Activated CD8-positive, alpha-beta memory T cell treated with anti-CD3 and anti-CD28 coated beads, Interleukin-2, amount 10 ng/mL, durations not matched to agents 7 days and 5 days (primary cell): ENCODE measurements at regions not wholly inside any gene's neighbourhood (a gene's known extent, or its start where the extent isn't known, plus 50 kb on each side); places are given as distances from the start of the nearest gene placed in this dataset.

Experiments
- ATAC-seq: fragments of 150-1000 bp; cut with Tn5 transposase; one replicate; pipeline ENCODE4 v1.10.0; 2021; ENCODE audit warnings: moderate library complexity
- CTCF ChIA-PET: fragments of 350-600 bp; sonication (Branson Sonifier 250); formaldehyde crosslinking; loops from one replicate; lab custom pipeline; 2021; ENCODE audit warnings: antibody characterized with exemption; lab: Charles Lee
- DNase-seq: peaks from one replicate; pipeline ENCODE4 v3.0.0-alpha.2; 2020
- H3K27ac Mint-ChIP-seq: one replicate; pipeline ENCODE4 v1.8.0; 2021; ENCODE audit warnings: mild to moderate bottlenecking, mixed read lengths
- H3K27me3 Mint-ChIP-seq: one replicate; pipeline ENCODE4 v1.8.0; 2021; ENCODE audit warnings: mixed read lengths
- H3K36me3 Mint-ChIP-seq: one replicate; pipeline ENCODE4 v1.8.0; 2021; ENCODE audit warnings: mild to moderate bottlenecking, mixed read lengths
- H3K4me1 Mint-ChIP-seq: one replicate; pipeline ENCODE4 v1.8.0; 2021; ENCODE audit warnings: mixed read lengths
- H3K4me3 Mint-ChIP-seq: one replicate; pipeline ENCODE4 v1.8.0; 2021; ENCODE audit warnings: mild to moderate bottlenecking, moderate library complexity, mixed read lengths
- H3K9me3 Mint-ChIP-seq: one replicate; pipeline ENCODE4 v1.8.0; 2022; ENCODE audit warnings: low read depth, mixed read lengths

GRCh38 chr6:168826726-168827585 lies 386.0 kb downstream of the SMOC2 start:
- Mint-ChIP-seq H3K27ac (no peak overlapping the region), H3K9me3 (peaks cover 2% of the 10 kb centered on the region), H3K4me3 (no peak overlapping the region), H3K27me3 (no peaks in the 10 kb centered on the region), H3K36me3 (no peaks in the 10 kb centered on the region), H3K4me1 (no peaks in the 10 kb centered on the region)
- DNase-seq (no peak), ATAC-seq (no peak)
- CTCF ChIA-PET: no interaction called here

DNA sequence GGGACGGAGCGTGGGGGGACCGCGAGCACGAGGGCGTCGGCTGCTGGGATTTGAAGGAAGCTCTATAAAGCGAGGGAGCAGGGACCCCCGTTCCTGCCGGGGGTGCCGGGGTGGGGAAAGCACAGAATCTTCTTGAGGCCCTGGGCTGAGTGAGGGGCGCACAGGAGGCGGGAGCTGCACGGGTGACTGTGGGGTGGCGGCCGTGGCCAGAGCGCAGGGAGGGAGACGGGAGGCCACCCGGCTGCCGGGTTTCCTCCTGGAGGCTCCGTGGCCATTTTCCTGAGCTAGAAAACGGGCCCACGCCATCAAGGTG lies 385.1 kb downstream of the SMOC2 start:
- ATAC-seq (no peak), DNase-seq (no peak)
- H3K4me3 Mint-ChIP-seq: no peak overlapping the region
- H3K36me3 Mint-ChIP-seq: no peaks in the 10 kb centered on the region
- no peaks in the 10 kb centered on the region for H3K4me1 Mint-ChIP-seq
- peaks cover 2% of the 10 kb centered on the region for H3K9me3 Mint-ChIP-seq
- CTCF ChIA-PET: no interaction called here
- H3K27ac Mint-ChIP-seq: no peak overlapping the region
- no peaks in the 10 kb centered on the region for H3K27me3 Mint-ChIP-seq

DNA sequence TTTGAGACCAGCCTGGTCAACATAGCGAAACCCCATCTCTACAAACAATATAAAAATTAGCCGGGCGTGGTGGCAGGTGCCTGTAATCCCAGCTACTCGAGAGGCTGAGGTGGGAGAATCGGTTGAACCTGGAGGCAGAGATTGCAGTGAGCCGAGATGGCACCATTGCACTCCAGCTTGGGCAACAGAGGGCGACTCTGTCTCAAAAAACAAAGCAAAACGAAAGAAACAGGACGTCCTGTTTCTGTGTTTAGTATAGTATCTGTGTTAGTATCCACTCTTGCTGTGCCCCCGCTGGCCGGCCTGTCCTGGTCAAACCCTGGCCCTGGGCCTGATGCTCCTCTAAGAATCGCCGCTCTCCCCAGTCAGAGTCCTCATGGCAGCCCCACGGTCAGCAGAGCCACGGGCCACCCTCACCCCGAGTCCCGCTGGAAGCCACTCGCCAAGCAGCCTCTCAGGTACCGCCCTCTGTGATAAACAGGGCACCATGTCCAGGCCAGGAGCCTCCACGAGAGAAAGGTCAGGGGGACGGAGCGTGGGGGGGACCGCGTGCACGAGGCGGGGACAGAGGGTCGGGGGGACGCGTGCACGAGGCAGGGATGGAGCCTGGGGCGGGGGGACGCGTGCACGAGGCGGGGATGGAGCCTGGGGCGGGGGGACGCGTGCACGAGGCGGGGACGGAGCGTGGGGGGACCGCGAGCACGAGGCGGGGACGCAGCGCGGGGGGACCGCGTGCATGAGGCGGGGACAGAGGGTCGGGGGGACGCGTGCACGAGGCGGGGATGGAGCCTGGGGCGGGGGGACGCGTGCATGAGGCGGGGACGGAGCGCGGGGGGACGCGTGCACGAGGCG lies 384.5 kb downstream of the SMOC2 start:
- Mint-ChIP-seq H3K4me3 (no peak overlapping the region), H3K4me1 (no peaks in the 10 kb centered on the region), H3K27me3 (no peaks in the 10 kb centered on the region), H3K36me3 (no peaks in the 10 kb centered on the region), H3K9me3 (peaks cover 2% of the 10 kb centered on the region), H3K27ac (no peak overlapping the region)
- ATAC-seq (no peak), DNase-seq (no peak)
- CTCF ChIA-PET: no interaction called here

DNA sequence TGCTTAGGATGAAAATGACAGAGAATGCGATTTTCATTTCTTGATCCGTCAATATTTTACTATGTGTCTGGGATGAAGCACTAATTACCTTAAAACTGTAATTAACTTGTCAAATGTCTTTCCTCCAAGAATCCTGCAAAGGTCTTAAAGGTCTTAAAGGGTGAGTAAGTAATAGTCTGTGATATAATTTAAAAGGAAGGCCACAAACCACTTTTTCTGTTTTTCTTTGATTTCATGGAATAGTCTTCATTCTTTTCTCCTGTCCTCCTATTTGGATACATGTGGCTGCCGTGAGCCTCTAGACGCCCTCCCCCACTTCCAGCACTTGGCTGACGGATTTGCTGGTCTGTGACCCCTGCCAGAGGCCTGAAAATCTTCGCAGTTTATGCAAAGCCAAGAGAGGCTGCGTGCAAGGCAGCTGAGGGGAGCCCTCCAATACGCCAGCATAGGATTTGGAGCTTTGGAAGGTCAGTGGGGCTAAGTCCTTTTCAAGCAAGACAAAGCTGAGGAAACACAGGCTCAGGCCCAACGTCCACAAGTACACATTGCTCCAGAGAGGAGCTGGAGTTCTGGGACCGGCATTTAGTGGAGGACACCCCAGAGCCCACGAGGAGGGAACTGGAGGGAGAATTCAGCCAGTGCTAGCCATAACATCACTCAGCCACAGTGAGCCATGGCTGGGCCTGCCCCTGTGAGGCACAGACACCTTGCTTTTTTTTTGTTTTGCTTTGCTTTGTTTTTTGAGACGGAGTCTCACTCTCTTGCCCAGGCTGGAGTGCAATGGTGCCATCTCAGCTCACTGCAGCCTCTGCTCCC lies 382.6 kb downstream of the SMOC2 start:
- no peak overlapping the region for H3K4me3 Mint-ChIP-seq
- no peak overlapping the region for H3K27ac Mint-ChIP-seq
- H3K36me3 Mint-ChIP-seq: no peaks in the 10 kb centered on the region
- H3K27me3 Mint-ChIP-seq: no peaks in the 10 kb centered on the region
- DNase-seq: no peak
- CTCF ChIA-PET: no interaction called here
- H3K9me3 Mint-ChIP-seq: peaks cover 2% of the 10 kb centered on the region
- H3K4me1 Mint-ChIP-seq: no peaks in the 10 kb centered on the region
- ATAC-seq: no peak

DNA sequence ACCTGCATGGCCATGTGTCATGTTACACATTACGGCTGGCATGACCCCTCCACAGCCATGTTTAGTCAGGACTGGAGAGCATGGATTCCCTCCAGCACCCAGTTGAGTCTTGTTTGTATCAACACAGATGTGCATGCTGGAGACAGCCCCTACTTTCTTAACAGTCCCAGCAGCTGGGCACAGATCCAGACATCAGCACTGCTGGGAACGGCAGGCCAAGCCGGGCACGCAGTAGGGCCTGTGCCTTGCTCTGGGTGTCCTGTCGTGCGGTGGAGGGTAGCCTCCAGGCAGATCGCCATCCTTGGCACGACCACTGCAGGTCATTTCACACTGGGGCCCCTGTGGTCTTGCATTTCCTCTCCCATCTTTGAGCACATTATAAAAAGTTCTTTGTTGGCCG lies 381.4 kb downstream of the SMOC2 start:
- Mint-ChIP-seq H3K36me3 (no peaks in the 10 kb centered on the region), H3K9me3 (peaks cover 2% of the 10 kb centered on the region), H3K4me3 (no peak overlapping the region), H3K27ac (no peak overlapping the region), H3K27me3 (no peaks in the 10 kb centered on the region), H3K4me1 (no peaks in the 10 kb centered on the region)
- ATAC-seq (no peak), DNase-seq (no peak)
- CTCF ChIA-PET: no interaction called here

DNA sequence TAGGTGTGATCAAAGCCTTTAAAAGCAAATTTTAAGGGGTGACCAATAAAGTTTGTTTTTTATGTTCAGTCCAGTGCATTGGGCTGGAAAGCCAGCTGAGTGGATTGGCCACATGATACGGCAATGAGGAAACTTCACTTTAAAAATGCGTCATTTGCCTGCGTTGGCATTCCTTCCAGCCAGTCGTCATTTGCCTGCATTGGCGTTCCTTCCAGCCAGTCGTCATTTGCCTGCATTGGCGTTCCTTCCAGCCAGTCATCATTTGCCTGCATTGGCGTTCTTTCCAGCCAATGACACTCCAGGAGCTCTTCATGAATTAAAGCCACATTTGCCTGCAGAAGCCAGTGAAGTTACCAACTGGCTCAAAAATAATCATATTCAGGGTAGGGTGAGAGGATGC lies 378.6 kb downstream of the SMOC2 start:
- ATAC-seq (no peak), DNase-seq (no peak)
- no peaks in the 10 kb centered on the region for H3K27me3 Mint-ChIP-seq
- H3K9me3 Mint-ChIP-seq: peaks cover 2% of the 10 kb centered on the region
- CTCF ChIA-PET: no interaction called here
- no peaks in the 10 kb centered on the region for H3K36me3 Mint-ChIP-seq
- H3K4me3 Mint-ChIP-seq: no peak overlapping the region
- no peak overlapping the region for H3K27ac Mint-ChIP-seq
- no peaks in the 10 kb centered on the region for H3K4me1 Mint-ChIP-seq

DNA sequence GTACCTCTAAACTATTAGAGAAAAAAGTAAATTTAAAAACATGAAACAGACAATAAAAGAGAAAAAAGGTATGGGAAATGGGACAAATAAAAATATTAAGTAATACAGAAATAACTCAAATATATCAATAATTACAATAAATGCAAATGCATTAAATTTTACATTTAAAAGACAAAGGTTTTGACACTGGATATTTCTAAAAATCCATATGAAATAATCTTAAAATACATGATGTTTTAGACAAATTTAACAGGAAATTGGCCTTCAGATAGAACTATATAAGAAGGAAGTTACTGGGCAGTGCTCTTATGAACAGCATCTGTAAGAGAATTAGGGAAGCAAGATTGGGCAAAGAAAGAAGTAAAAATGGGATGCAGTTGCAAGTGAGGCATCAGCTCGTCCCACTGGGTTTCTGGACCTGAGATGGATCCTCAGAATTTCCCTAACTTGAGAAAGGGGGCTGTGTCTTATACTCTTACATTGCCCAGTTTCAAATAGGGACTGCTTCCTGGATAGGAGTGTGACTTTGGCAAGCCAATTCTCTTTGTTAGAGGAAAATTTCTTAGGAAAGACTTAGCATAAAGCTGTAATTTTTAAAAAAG lies 376.7 kb downstream of the SMOC2 start:
- DNase-seq (no peak), ATAC-seq (no peak)
- Mint-ChIP-seq H3K4me3 (no peak overlapping the region), H3K9me3 (no peaks in the 10 kb centered on the region), H3K4me1 (no peaks in the 10 kb centered on the region), H3K36me3 (no peaks in the 10 kb centered on the region), H3K27ac (no peak overlapping the region), H3K27me3 (no peaks in the 10 kb centered on the region)
- CTCF ChIA-PET: no interaction called here

DNA sequence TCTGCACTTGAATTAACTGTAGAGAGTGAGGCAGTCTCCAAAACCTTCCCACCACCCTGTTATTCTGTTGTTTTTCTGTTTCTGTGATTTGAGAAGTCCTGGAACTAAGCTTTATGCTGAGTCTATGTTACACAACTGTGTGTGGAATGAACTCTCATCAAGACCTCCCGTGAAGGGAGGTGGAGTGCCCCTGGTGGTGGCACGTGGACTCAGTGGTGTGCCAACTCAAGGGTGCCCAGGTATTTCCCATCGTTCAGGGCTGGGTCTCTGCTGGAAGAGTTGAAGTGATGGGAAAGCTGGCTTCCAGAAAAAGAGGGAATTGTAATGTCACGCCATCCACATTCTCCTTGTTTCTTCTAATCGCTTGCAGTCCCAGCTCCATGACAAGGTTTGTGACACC lies 374.2 kb downstream of the SMOC2 start:
- CTCF ChIA-PET: no interaction called here
- H3K4me3 Mint-ChIP-seq: no peak overlapping the region
- H3K4me1 Mint-ChIP-seq: no peaks in the 10 kb centered on the region
- no peak overlapping the region for H3K27ac Mint-ChIP-seq
- H3K36me3 Mint-ChIP-seq: no peaks in the 10 kb centered on the region
- ATAC-seq (no peak), DNase-seq (no peak)
- no peaks in the 10 kb centered on the region for H3K9me3 Mint-ChIP-seq
- no peaks in the 10 kb centered on the region for H3K27me3 Mint-ChIP-seq

DNA sequence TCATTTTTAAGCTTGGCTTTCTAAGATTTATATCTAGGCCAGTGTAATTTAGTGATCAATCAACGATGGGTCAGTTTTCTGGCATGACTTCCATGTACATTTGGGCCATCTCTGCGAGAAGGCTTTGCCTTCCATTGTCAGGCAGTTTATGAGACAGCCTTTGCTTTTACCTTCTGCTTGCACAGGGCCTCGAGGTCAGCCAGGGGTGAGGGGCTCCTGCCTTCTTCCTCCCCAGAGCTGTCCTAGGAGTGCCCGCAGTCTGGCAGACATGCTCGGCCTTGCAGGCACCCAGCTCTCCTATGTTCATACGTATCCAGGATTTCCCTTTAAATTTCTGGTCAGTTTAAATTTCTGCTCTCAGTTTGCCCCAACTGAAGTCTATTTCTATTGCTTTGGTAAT lies 367.2 kb downstream of the SMOC2 start:
- no peak overlapping the region for H3K4me3 Mint-ChIP-seq
- ATAC-seq (no peak), DNase-seq (no peak)
- CTCF ChIA-PET: no interaction called here
- no peaks in the 10 kb centered on the region for H3K9me3 Mint-ChIP-seq
- H3K4me1 Mint-ChIP-seq: no peaks in the 10 kb centered on the region
- no peaks in the 10 kb centered on the region for H3K27me3 Mint-ChIP-seq
- H3K27ac Mint-ChIP-seq: no peak overlapping the region
- no peaks in the 10 kb centered on the region for H3K36me3 Mint-ChIP-seq

GRCh38 chr6:168804331-168804730 lies 363.3 kb downstream of the SMOC2 start:
- H3K27me3 Mint-ChIP-seq: no peaks in the 10 kb centered on the region
- H3K36me3 Mint-ChIP-seq: no peaks in the 10 kb centered on the region
- CTCF ChIA-PET: interaction anchor here (1.1 kb wide), 1 partner anchor 17 kb away, joined by 3 read pairs; no protein-coding TSS in a partner anchor
- ATAC-seq (no peak), DNase-seq (no peak)
- H3K9me3 Mint-ChIP-seq: no peaks in the 10 kb centered on the region
- no peak overlapping the region for H3K27ac Mint-ChIP-seq
- H3K4me3 Mint-ChIP-seq: no peak overlapping the region
- no peaks in the 10 kb centered on the region for H3K4me1 Mint-ChIP-seq

GRCh38 chr6:168803874-168804273 lies 362.9 kb downstream of the SMOC2 start:
- no peak overlapping the region for H3K27ac Mint-ChIP-seq
- no peaks in the 10 kb centered on the region for H3K9me3 Mint-ChIP-seq
- H3K36me3 Mint-ChIP-seq: no peaks in the 10 kb centered on the region
- H3K4me3 Mint-ChIP-seq: no peak overlapping the region
- CTCF ChIA-PET: interaction anchor here (1.1 kb wide), 1 partner anchor 17 kb away, joined by 3 read pairs; no protein-coding TSS in a partner anchor
- DNase-seq (no peak), ATAC-seq (no peak)
- no peaks in the 10 kb centered on the region for H3K27me3 Mint-ChIP-seq
- no peaks in the 10 kb centered on the region for H3K4me1 Mint-ChIP-seq

DNA sequence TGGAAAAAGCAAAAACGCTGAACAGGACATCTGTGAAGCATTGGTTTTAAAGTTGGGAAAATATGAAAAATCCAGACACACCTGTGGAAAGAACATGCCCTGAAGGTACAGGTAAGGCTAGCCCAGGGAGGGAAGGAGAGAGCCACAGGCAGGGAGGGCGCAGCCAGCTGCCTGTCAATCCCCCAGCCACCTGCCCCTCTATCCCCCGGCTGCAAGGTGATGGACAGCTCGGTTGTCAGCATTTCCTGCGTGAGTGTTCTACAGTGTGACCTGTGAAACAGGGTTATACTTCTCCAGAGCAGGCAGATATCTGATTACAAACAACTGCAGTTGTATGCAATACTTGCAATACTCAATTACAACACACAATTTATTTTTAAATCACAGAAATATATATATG lies 358.1 kb downstream of the SMOC2 start:
- CTCF ChIA-PET: no interaction called here
- Mint-ChIP-seq H3K4me3 (no peak overlapping the region), H3K36me3 (no peaks in the 10 kb centered on the region), H3K27ac (no peak overlapping the region), H3K27me3 (no peaks in the 10 kb centered on the region), H3K4me1 (no peaks in the 10 kb centered on the region), H3K9me3 (no peaks in the 10 kb centered on the region)
- DNase-seq: no peak
- ATAC-seq: no peak

DNA sequence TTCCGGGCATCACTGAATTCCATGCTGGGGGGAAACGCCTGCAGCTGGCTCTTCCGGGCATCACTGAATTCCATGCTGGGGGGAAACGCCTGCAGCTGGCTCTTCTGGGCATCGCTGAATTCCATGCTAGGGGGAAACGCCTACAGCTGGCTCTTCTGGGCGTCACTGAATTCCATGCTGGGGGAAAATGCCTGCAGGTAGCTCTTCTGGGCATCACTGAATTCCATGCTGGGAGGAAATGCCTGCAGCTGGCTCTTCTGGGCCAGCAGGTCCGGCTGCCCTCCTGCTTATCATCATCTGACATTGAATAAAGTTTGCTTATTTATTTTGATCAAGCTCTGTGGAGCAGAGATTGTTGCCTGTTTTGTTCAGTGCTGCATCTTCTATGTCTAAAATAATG lies 355.1 kb downstream of the SMOC2 start:
- no peaks in the 10 kb centered on the region for H3K9me3 Mint-ChIP-seq
- DNase-seq: no peak

More for the DNA sequence above, 355.1 kb downstream of the SMOC2 start:
- CTCF ChIA-PET: no interaction called here
- Mint-ChIP-seq H3K27me3 (no peaks in the 10 kb centered on the region), H3K4me1 (no peaks in the 10 kb centered on the region), H3K36me3 (no peaks in the 10 kb centered on the region), H3K27ac (no peak overlapping the region), H3K4me3 (no peak overlapping the region)
- no peak for ATAC-seq
